Hematopoietic multipotent progenitor cell (in vitro differentiated cells): ENCODE measurements at regions not wholly inside any gene's neighbourhood (a gene's known extent, or its start where the extent isn't known, plus 50 kb on each side); places are given as distances from the start of the nearest gene placed in this dataset.
A peak's percentile ranks its signal among the peaks of the same experiment; 100 is the strongest.
"Not testable (repeated sequence)": the region's sequence is repeated elsewhere in the genome, so short reads cannot be mapped to it uniquely, and the experiment has no call there.

Experiments used
- DNase-seq, 3 donors: peaks; one replicate each; pipeline ENCODE4 v3.0.0-alpha.2; 2011 to 2015; ENCODE audit warnings: low read depth in 2 of 3, low spot score in 2 of 3

- peak; percentile 1 to 91 (median 61) for DNase-seq
Observed at GRCh38 chr15:98085003-98085639, 124.6 kb downstream of the ARRDC4 start.

- DNase-seq, result not testable (repeated sequence)
Observed at GRCh38 chr15:98088307-98088945, 127.9 kb downstream of the ARRDC4 start.

GRCh38 chr15:98089352-98089751, 128.8 kb downstream of the ARRDC4 start:
- not testable (repeated sequence) for DNase-seq

GRCh38 chr15:98097986-98098385, 137.5 kb downstream of the ARRDC4 start:
- not testable (repeated sequence) for DNase-seq

- not testable (repeated sequence) for DNase-seq
Observed at GRCh38 chr15:98100606-98101005, 140.1 kb downstream of the ARRDC4 start.

GRCh38 chr15:98103570-98103969, 143.1 kb downstream of the ARRDC4 start:
- no peak for DNase-seq

- not testable (repeated sequence) for DNase-seq
Observed at GRCh38 chr15:98104386-98105151, 144.1 kb downstream of the ARRDC4 start.

GRCh38 chr15:98106615-98107194, 146.2 kb downstream of the ARRDC4 start:
- DNase-seq, result not testable (repeated sequence)

- no peak for DNase-seq
Observed at GRCh38 chr15:98111806-98112205, 151.3 kb downstream of the ARRDC4 start.

GRCh38 chr15:98113327-98113726, 152.8 kb downstream of the ARRDC4 start:
- DNase-seq, result no peak

GRCh38 chr15:98120561-98120960, 160.1 kb downstream of the ARRDC4 start:
- DNase-seq, result no peak

- DNase-seq, result no peak
Observed at GRCh38 chr15:98121536-98121935, 161.0 kb downstream of the ARRDC4 start.

- DNase-seq, result no peak
Observed at GRCh38 chr15:98121957-98122356, 161.5 kb downstream of the ARRDC4 start.

- no peak for DNase-seq
Observed at GRCh38 chr15:98123297-98123696, 162.8 kb downstream of the ARRDC4 start.

- DNase-seq, result no peak
Observed at GRCh38 chr15:98123834-98124233, 163.3 kb downstream of the ARRDC4 start.

- DNase-seq, result no peak
Observed at GRCh38 chr15:98124581-98124980, 164.1 kb downstream of the ARRDC4 start.

- no peak for DNase-seq
Observed at GRCh38 chr15:98126326-98127085, 166.0 kb downstream of the ARRDC4 start.

GRCh38 chr15:98127586-98127985, 167.1 kb downstream of the ARRDC4 start:
- DNase-seq, result no peak

GRCh38 chr15:98131924-98132323, 171.4 kb downstream of the ARRDC4 start:
- no peak for DNase-seq

GRCh38 chr15:98134905-98135304, 174.4 kb downstream of the ARRDC4 start:
- no peak for DNase-seq

GRCh38 chr15:98138910-98139309, 178.4 kb downstream of the ARRDC4 start:
- no peak for DNase-seq
